CD4-positive, alpha-beta T cell treated with Interleukin-15 for 4 hours (primary cell): ENCODE measurements at regions not wholly inside any gene's neighbourhood (a gene's known extent, or its start where the extent isn't known, plus 50 kb on each side); places are given as distances from the start of the nearest gene placed in this dataset.
"Not testable (repeated sequence)": the region's sequence is repeated elsewhere in the genome, so short reads cannot be mapped to it uniquely, and the experiment has no call there.

Experiments
- DNase-seq: peaks from one replicate; pipeline ENCODE4 v3.0.0-alpha.2; 2020; ENCODE audit warnings: low spot score

- DNase-seq = no peak
These were observed 512.1 kb downstream of the IRS2 start for GRCh38 chr13:109274188-109274821.

- DNase-seq = no peak
These were observed 513.0 kb downstream of the IRS2 start for GRCh38 chr13:109273326-109273751.

GRCh38 chr13:109272595-109273325, 513.6 kb downstream of the IRS2 start:
- no peak for DNase-seq

GRCh38 chr13:109271555-109272541, 514.5 kb downstream of the IRS2 start:
- no peak for DNase-seq

GRCh38 chr13:109271061-109271460, 515.3 kb downstream of the IRS2 start:
- no peak for DNase-seq

- DNase-seq = not testable (repeated sequence)
These were observed 517.0 kb downstream of the IRS2 start for GRCh38 chr13:109269381-109269780.

- not testable (repeated sequence) for DNase-seq
These were observed 517.9 kb downstream of the IRS2 start for GRCh38 chr13:109268492-109268891.

GRCh38 chr13:109267400-109267799, 519.0 kb downstream of the IRS2 start:
- not testable (repeated sequence) for DNase-seq

GRCh38 chr13:109265438-109265742, 521.0 kb downstream of the IRS2 start:
- DNase-seq = not testable (repeated sequence)

- DNase-seq = not testable (repeated sequence)
These were observed 521.6 kb downstream of the IRS2 start for GRCh38 chr13:109264603-109265437.

- DNase-seq = not testable (repeated sequence)
These were observed 528.6 kb downstream of the IRS2 start for GRCh38 chr13:109257761-109258157.
